ENCODE measurements at regions not wholly inside any gene's neighbourhood (a gene's known extent, or its start where the extent isn't known, plus 50 kb on each side); places are given as distances from the start of the nearest gene placed in this dataset.

DNA sequence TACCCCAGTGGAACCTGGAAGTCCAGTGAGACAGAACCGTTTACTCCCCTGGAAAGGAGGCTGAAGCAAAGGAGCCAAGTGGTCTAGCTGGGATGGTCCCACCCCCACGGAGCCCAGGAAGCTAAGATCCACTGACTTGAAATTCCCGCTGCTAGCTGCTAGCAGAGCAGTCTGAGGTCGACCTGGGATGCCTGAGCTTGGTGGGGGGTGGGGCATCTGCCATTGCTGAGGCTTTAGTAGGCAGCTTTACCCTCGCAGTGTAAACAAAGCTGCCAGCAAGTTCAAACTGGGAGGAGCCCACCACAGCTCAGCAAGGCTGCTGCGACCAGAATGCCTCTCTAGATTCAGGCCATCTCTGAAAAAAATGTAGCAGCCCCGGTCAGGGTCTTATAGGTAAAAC, 437.0 kb downstream of the SUCLA2 start:
- Histone ChIP-seq H3K27ac (no peak overlapping the region), H3K4me1 (no peaks in the 10 kb centered on the region), H3K4me3 (no peak overlapping the region), H3K27me3 (no peaks in the 10 kb centered on the region), H3K36me3 (no peaks in the 10 kb centered on the region), H3K9me3 (peaks cover 14 to 34% of the 10 kb centered on the region in 2 donors)
- no peak for DNase-seq (ENCODE audit: low spot score in 2 of 2)
- intact Hi-C loops (cut with DNase I; ENCODE audit: low total_unique reads), result no loop called here
- TF ChIP-seq, protein P1, sequence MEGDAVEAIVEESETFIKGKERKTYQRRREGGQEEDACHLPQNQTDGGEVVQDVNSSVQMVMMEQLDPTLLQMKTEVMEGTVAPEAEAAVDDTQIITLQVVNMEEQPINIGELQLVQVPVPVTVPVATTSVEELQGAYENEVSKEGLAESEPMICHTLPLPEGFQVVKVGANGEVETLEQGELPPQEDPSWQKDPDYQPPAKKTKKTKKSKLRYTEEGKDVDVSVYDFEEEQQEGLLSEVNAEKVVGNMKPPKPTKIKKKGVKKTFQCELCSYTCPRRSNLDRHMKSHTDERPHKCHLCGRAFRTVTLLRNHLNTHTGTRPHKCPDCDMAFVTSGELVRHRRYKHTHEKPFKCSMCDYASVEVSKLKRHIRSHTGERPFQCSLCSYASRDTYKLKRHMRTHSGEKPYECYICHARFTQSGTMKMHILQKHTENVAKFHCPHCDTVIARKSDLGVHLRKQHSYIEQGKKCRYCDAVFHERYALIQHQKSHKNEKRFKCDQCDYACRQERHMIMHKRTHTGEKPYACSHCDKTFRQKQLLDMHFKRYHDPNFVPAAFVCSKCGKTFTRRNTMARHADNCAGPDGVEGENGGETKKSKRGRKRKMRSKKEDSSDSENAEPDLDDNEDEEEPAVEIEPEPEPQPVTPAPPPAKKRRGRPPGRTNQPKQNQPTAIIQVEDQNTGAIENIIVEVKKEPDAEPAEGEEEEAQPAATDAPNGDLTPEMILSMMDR (IDR thresholded peaks at IDR 0.05), result no peak
- no peak for TF ChIP-seq POLR2AphosphoS5 (IDR thresholded peaks at IDR 0.05)
- TF ChIP-seq POLR2A (IDR thresholded peaks at IDR 0.05), result no peak

DNA sequence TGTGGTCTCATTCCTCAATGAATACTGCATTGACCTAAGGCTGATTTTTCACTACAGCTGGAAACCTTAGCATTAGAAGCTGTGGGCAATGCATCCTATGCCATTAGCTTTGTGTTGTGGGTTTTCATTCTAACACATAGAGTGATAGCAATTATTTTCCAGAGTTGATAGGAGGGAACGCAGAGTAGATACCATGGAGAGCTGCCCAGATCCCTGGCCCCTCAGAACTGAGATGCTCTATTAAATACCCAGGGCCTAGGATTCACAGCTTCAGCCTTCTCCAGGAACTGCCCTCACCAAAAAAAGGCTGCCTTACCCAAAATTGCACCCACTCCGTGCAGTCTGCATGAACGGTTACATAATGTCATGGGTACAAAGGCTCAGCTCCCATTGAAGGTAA, 444.4 kb downstream of the SUCLA2 start:
- intact Hi-C loops (cut with DNase I; ENCODE audit: low total_unique reads), result no loop called here

DNA sequence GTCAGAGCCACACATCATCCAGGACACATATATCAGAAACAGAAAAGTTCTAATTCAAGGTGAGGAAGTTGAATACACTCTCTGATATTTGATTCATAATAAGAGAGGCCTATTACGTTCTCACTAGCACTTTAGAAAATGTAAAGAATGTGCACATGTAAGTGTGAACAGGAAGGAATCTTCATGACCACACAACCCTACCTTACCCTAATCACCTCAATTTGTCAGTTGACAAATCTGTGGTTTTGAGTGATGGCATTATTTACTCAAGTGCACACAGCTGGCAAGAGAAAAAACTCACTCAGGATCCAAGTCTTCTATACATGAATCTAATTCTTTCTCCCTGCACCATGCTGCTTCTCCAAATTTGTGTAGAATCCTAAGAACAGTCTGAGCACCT, 445.8 kb downstream of the SUCLA2 start:
- TF ChIP-seq POLR2AphosphoS5 (IDR thresholded peaks at IDR 0.05) (no peak), POLR2A (IDR thresholded peaks at IDR 0.05) (no peak)
- TF ChIP-seq, protein P1 (IDR thresholded peaks at IDR 0.05), result no peak
- H3K27ac ChIP-seq, result no peak overlapping the region
- H3K9me3 ChIP-seq, result no peaks in the 10 kb centered on the region
- intact Hi-C loops (cut with DNase I; ENCODE audit: low total_unique reads), result no loop called here
- H3K27me3 ChIP-seq, result no peaks in the 10 kb centered on the region
- H3K36me3 ChIP-seq, result no peaks in the 10 kb centered on the region
- H3K4me3 ChIP-seq, result no peak overlapping the region
- no peak for DNase-seq (ENCODE audit: low spot score in 2 of 2)
- H3K4me1 ChIP-seq, result no peaks in the 10 kb centered on the region

More for the DNA sequence above, 444.4 kb downstream of the SUCLA2 start:
- H3K27ac ChIP-seq, result no peak overlapping the region
- TF ChIP-seq POLR2AphosphoS5 (IDR thresholded peaks at IDR 0.05), result no peak
- TF ChIP-seq, protein P1 (IDR thresholded peaks at IDR 0.05), result no peak
- no peak for TF ChIP-seq POLR2A (IDR thresholded peaks at IDR 0.05)
- DNase-seq (ENCODE audit: low spot score in 2 of 2), result no peak
- H3K4me1 ChIP-seq, result no peaks in the 10 kb centered on the region
- H3K9me3 ChIP-seq, result no peaks in the 10 kb centered on the region
- H3K36me3 ChIP-seq, result no peaks in the 10 kb centered on the region
- H3K27me3 ChIP-seq, result no peaks in the 10 kb centered on the region
- H3K4me3 ChIP-seq, result no peak overlapping the region

DNA sequence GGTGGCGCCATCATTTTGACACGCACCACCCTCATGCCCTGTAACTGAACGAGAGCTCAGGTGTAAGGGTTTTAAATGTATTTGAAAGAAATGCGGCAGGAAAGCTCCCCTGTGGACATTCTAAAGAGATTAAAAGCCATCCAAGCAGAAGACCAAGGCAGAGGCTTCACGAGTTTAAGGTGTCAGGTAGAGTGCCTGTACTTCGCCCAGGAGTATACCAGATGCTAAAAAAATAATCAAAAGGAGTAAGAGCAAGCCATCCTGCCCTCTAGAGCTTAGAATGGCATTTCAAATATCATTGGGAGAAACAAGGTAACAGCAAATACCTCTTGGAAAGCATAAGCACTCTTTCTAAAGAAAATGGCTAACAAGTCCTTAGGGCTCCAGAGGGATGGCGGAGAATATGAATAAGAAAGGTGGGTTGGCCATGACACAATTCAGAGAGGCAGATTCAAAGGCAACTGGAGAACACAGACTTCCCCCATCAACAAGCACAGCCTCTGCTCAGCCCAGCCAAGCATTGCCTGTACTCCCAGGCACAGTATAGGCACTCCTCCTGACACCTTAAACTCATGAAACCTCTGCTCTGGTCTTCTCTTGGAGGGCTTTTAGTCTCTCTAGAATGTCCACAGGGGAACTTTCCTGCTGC, 447.6 kb downstream of the SUCLA2 start:
- Histone ChIP-seq H3K27me3 (no peaks in the 10 kb centered on the region), H3K9me3 (no peaks in the 10 kb centered on the region), H3K4me1 (no peaks in the 10 kb centered on the region), H3K27ac (no peak overlapping the region), H3K4me3 (no peak overlapping the region), H3K36me3 (no peaks in the 10 kb centered on the region)
- TF ChIP-seq, protein P1 (IDR thresholded peaks at IDR 0.05), result no peak
- no peak for TF ChIP-seq POLR2AphosphoS5 (IDR thresholded peaks at IDR 0.05)
- no peak for TF ChIP-seq POLR2A (IDR thresholded peaks at IDR 0.05)
- DNase-seq (ENCODE audit: low spot score in 2 of 2), result no peak
- intact Hi-C loops (cut with DNase I; ENCODE audit: low total_unique reads), result no loop called here

DNA sequence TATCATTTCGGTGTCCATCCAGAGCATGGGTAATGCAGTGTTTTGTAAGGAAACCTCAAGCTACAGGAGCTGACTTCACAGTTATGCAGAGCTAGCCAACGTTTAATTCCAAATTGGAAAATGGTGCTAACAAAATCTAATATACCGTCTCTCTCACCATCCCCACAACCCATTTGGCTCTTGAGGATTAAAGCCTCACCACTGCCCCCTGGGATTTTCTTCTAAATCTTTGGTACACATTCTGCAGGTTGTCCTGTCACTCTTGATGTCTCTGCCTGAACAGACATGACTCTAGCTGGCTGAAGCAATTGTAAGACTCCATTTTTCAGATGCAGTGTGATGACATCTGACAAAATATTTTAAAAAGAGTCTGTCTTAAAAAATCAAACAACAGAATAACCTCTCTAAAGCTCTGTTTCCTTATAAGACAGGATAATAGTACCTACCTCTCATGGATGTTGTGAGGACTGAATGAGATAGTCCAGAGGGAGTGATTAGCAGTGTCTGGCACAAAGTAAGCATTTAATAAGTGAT, 451.8 kb downstream of the SUCLA2 start:
- no peak for DNase-seq (ENCODE audit: low spot score in 2 of 2)
- Histone ChIP-seq H3K27ac (no peak overlapping the region), H3K4me1 (no peaks in the 10 kb centered on the region), H3K4me3 (no peak overlapping the region), H3K36me3 (no peaks in the 10 kb centered on the region), H3K9me3 (no peaks in the 10 kb centered on the region), H3K27me3 (no peaks in the 10 kb centered on the region)
- TF ChIP-seq, protein P1 (IDR thresholded peaks at IDR 0.05), result no peak
- TF ChIP-seq POLR2A (IDR thresholded peaks at IDR 0.05) (no peak), POLR2AphosphoS5 (IDR thresholded peaks at IDR 0.05) (no peak)
- intact Hi-C loops (cut with DNase I; ENCODE audit: low total_unique reads), result no loop called here
